H1 (cell line): ENCODE measurements at regions not wholly inside any gene's neighbourhood (a gene's known extent, or its start where the extent isn't known, plus 50 kb on each side); places are given as distances from the start of the nearest gene placed in this dataset.

Experiments used
- CTCF ChIA-PET: fragments of 300-600 bp; sonication (Branson Sonifier 250); formaldehyde crosslinking; loops from one replicate; lab custom pipeline; 2021; ENCODE audit not compliant: partially characterized antibody; lab: Charles Lee
- POLR2A ChIA-PET: fragments of 300-600 bp; sonication (Branson Sonifier 250); formaldehyde crosslinking; loops from one replicate; lab custom pipeline; 2021; ENCODE audit warnings: inconsistent platforms; ENCODE audit not compliant: partially characterized antibody; lab: Charles Lee
- DNase-seq, 2 experiments: peaks; one replicate each; pipeline versions ENCODE4 v3.0.0 to v3.0.0-alpha.2; 2010 to 2022; ENCODE audit warnings: low spot score in 2 of 2, low read depth in 1 of 2, mixed read lengths in 1 of 2
- FAIRE-seq: peaks from 2 replicates; lab custom pipeline; 2011; peaks lifted over from hg19 to GRCh38; lab: Jason Lieb, UNC
- H2AFZ ChIP-seq: 2 replicates; pipeline ENCODE4 v1.8.1; 2012; ENCODE audit warnings: low read length, inconsistent platforms
- H2AK5ac ChIP-seq: 2 replicates; pipeline ENCODE4 v1.6.1; 2013; ENCODE audit warnings: low read depth, low read length
- H2BK120ac ChIP-seq: replicated peaks from 2 replicates; pipeline ENCODE3; 2013; ENCODE audit warnings: low read depth, low read length, inconsistent platforms
- H2BK12ac ChIP-seq: 2 replicates; pipeline ENCODE4 v1.6.1; 2013; ENCODE audit warnings: low read depth, low read length
- H2BK15ac ChIP-seq: 2 replicates; pipeline ENCODE4 v1.6.1; 2013; ENCODE audit warnings: low read length
- H2BK20ac ChIP-seq: 2 replicates; pipeline ENCODE4 v1.6.1; 2013; ENCODE audit warnings: low read length
- H2BK5ac ChIP-seq: 2 replicates; pipeline ENCODE4 v1.6.1; 2013; ENCODE audit warnings: low read depth, low read length
- H3K14ac ChIP-seq: 2 replicates; pipeline ENCODE4 v1.6.1; 2013; ENCODE audit warnings: inconsistent platforms; ENCODE audit not compliant: insufficient read length
- H3K18ac ChIP-seq: 2 replicates; pipeline ENCODE4 v1.6.1; 2013; ENCODE audit warnings: low read length; ENCODE audit errors: extremely low read depth
- H3K23ac ChIP-seq: 2 replicates; pipeline ENCODE4 v1.6.1; 2013; ENCODE audit warnings: inconsistent platforms; ENCODE audit not compliant: insufficient read length
- H3K23me2 ChIP-seq: 2 replicates; pipeline ENCODE4 v1.6.1; 2013; ENCODE audit warnings: low read depth, low read length
- H3K27ac ChIP-seq: 2 replicates; pipeline ENCODE4 v1.6.1; 2011; ENCODE audit warnings: low read depth, low read length, inconsistent platforms
- H3K27me3 ChIP-seq, 4 experiments: replicated peaks in 1 of 4; 1 replicate in 1 of 4; 2 replicates in 3 of 4; pipeline versions ENCODE4 v1.6.1 to v1.8.1; 2011 to 2013; ENCODE audit warnings: low read length in 3 of 4, mild to moderate bottlenecking in 3 of 4, inconsistent platforms in 2 of 4, mixed read lengths in 2 of 4, moderate library complexity in 1 of 4; ENCODE audit not compliant: control insufficient read depth in 3 of 4, insufficient read depth in 3 of 4; ENCODE audit errors: extremely low read depth in 1 of 4
- H3K36me3 ChIP-seq, 4 experiments: 2 replicates each; pipeline versions ENCODE4 v1.6.1 to v1.8.1; 2011 to 2013; ENCODE audit warnings: mild to moderate bottlenecking in 4 of 4, low read length in 3 of 4, moderate library complexity in 2 of 4, control low read depth in 1 of 4, inconsistent platforms in 1 of 4; ENCODE audit not compliant: insufficient read depth in 4 of 4, control insufficient read depth in 2 of 4
- H3K4ac ChIP-seq: replicated peaks from 2 replicates; pipeline ENCODE3; 2013; ENCODE audit warnings: low read length, low read depth, mixed read lengths, inconsistent platforms; ENCODE audit not compliant: insufficient read length
- H3K4me1 ChIP-seq, 4 experiments: replicated peaks in 1 of 4; 1 replicate in 1 of 4; 2 replicates in 3 of 4; pipeline versions ENCODE4 v1.6.1 to v1.8.1; 2011 to 2013; ENCODE audit warnings: low read length in 3 of 4, inconsistent platforms in 2 of 4, mixed read lengths in 1 of 4; ENCODE audit not compliant: insufficient read depth in 4 of 4, control insufficient read depth in 3 of 4
- H3K4me2 ChIP-seq, 2 experiments: 2 replicates each; pipeline versions ENCODE4 v1.6.1 to v1.8.1; 2011 to 2013; ENCODE audit warnings: low read depth in 2 of 2, low read length in 2 of 2, control low read depth in 1 of 2, inconsistent platforms in 1 of 2, mild to moderate bottlenecking in 1 of 2; ENCODE audit not compliant: insufficient read depth in 1 of 2
- H3K4me3 ChIP-seq, 4 experiments: fragments of 200-600, 300-600 bp in 1 of 4; sonication (generic), shearing (Covaris generic), sonication (Bioruptor Twin) in 1 of 4; 2 replicates each; pipeline versions ENCODE4 v1.5.1 to v1.8.1; 2011 to 2016; ENCODE audit warnings: low read length in 4 of 4, low read depth in 3 of 4, control low read depth in 2 of 4, inconsistent platforms in 2 of 4, mild to moderate bottlenecking in 2 of 4, mixed read lengths in 1 of 4, moderate library complexity in 1 of 4; ENCODE audit not compliant: insufficient read depth in 2 of 4; ENCODE audit errors: extremely low read depth in 1 of 4
- H3K56ac ChIP-seq: replicated peaks from 2 replicates; pipeline ENCODE3; 2013; ENCODE audit warnings: low read depth, mild to moderate bottlenecking, mixed read lengths, low read length, inconsistent platforms; ENCODE audit not compliant: insufficient read length
- H3K79me1 ChIP-seq: 2 replicates; pipeline ENCODE4 v1.6.1; 2013; ENCODE audit warnings: low read depth, low read length, control low read depth
- H3K79me2 ChIP-seq, 2 experiments: 2 replicates each; pipeline versions ENCODE4 v1.6.1 to v1.8.1; 2012 to 2013; ENCODE audit warnings: low read length in 2 of 2, mild to moderate bottlenecking in 2 of 2, inconsistent platforms in 1 of 2; ENCODE audit not compliant: insufficient read depth in 2 of 2, control insufficient read depth in 1 of 2
- H3K9ac ChIP-seq, 4 experiments: replicated peaks in 1 of 4; 1 replicate in 1 of 4; 2 replicates in 3 of 4; pipeline versions ENCODE4 v1.6.1 to v1.8.1; 2011 to 2013; ENCODE audit warnings: low read depth in 3 of 4, low read length in 3 of 4, control low read depth in 2 of 4, mild to moderate bottlenecking in 2 of 4, moderate library complexity in 2 of 4, inconsistent platforms in 1 of 4; ENCODE audit errors: extremely low read depth in 1 of 4
- H3K9me3 ChIP-seq, 2 experiments: 2 replicates each; pipeline versions ENCODE4 v1.6.1 to v1.8.1; 2012 to 2013; ENCODE audit warnings: mild to moderate bottlenecking in 2 of 2, moderate library complexity in 2 of 2, control low read depth in 1 of 2, inconsistent platforms in 1 of 2, low read depth in 1 of 2, low read length in 1 of 2, mixed read lengths in 1 of 2; ENCODE audit not compliant: insufficient read depth in 2 of 2
- H4K20me1 ChIP-seq, 2 experiments: replicated peaks in 1 of 2; 2 replicates each; pipeline versions ENCODE3 to v1.8.1; 2011 to 2013; ENCODE audit warnings: inconsistent platforms in 2 of 2, low read length in 2 of 2, mild to moderate bottlenecking in 1 of 2; ENCODE audit not compliant: insufficient read depth in 2 of 2, control insufficient read depth in 1 of 2
- H4K5ac ChIP-seq: 2 replicates; pipeline ENCODE4 v1.6.1; 2013; ENCODE audit warnings: low read length, low read depth, mixed read lengths, inconsistent platforms; ENCODE audit not compliant: insufficient read length
- H4K8ac ChIP-seq: 2 replicates; pipeline ENCODE4 v1.8.0; 2013; ENCODE audit warnings: mild to moderate bottlenecking, moderate library complexity, low read length, inconsistent platforms; ENCODE audit not compliant: insufficient read depth; ENCODE audit errors: extremely low read depth
- H4K91ac ChIP-seq: replicated peaks from 2 replicates; pipeline ENCODE3; 2013; ENCODE audit warnings: low read length, mixed read lengths, inconsistent platforms; ENCODE audit not compliant: insufficient read length
- ASH2L ChIP-seq: fragments of 200-600, 300-600 bp; sonication (generic); IDR thresholded peaks from one replicate; pipeline ENCODE4 v1.7.1; 2017; ENCODE audit warnings: low read length
- CHD1 ChIP-seq: IDR thresholded peaks from 2 replicates; pipeline ENCODE4 v1.6.1; 2012; ENCODE audit warnings: low read depth, low read length, improper control_type of control experiment
- CTCF ChIP-seq, 3 experiments: IDR thresholded peaks; 1 replicate in 2 of 3; 2 replicates in 1 of 3; pipeline versions ENCODE4 v1.5.1 to v1.6.1; 2011; ENCODE audit warnings: low read length in 3 of 3, mild to moderate bottlenecking in 3 of 3, inconsistent platforms in 2 of 3, low read depth in 1 of 3, moderate library complexity in 1 of 3; ENCODE audit not compliant: insufficient read depth in 1 of 3; ENCODE audit errors: control extremely low read depth in 1 of 3
- EP300 ChIP-seq, 2 experiments: IDR thresholded peaks; 1 replicate in 1 of 2; 2 replicates in 1 of 2; pipeline ENCODE4 v1.6.1; 2011 to 2012; ENCODE audit warnings: low read depth in 2 of 2, low read length in 2 of 2, mild to moderate bottlenecking in 2 of 2, borderline replicate concordance in 1 of 2, inconsistent platforms in 1 of 2, moderate library complexity in 1 of 2
- EZH2 ChIP-seq: fragments of 200-600 bp; sonication (generic); IDR thresholded peaks from 2 replicates; pipeline ENCODE4 v1.7.1; 2012; ENCODE audit warnings: low read depth, mild to moderate bottlenecking, moderate library complexity, low read length, inconsistent platforms; ENCODE audit not compliant: severe bottlenecking
- JUN ChIP-seq: IDR thresholded peaks from 2 replicates; pipeline ENCODE4 v1.6.1; 2011; ENCODE audit warnings: low read depth, mild to moderate bottlenecking, improper control_type of control experiment, low read length
- KDM4A ChIP-seq: IDR thresholded peaks from one replicate; pipeline ENCODE4 v1.7.1; 2012; ENCODE audit warnings: low read depth, mild to moderate bottlenecking, moderate library complexity, low read length, inconsistent platforms; ENCODE audit not compliant: severe bottlenecking
- SIX5 ChIP-seq: IDR thresholded peaks from 2 replicates; pipeline ENCODE4 v1.6.1; 2011; ENCODE audit warnings: mild to moderate bottlenecking, low read depth, low read length
- SRF ChIP-seq: IDR thresholded peaks from 2 replicates; pipeline ENCODE4 v1.6.1; 2011; ENCODE audit warnings: mild to moderate bottlenecking, low read depth, low read length, moderate library complexity
- YY1 ChIP-seq: IDR thresholded peaks from 2 replicates; pipeline ENCODE4 v1.6.1; 2011; ENCODE audit warnings: low read depth, mild to moderate bottlenecking, low read length
- WGBS, 2 experiments: shearing (Covaris generic) in 1 of 2; methylation state at CpG; one replicate each; pipeline versions ENCODE4 v1.1.6 to v1.1.7; 2013 to 2015; ENCODE audit warnings: low lambda C conversion rate in 2 of 2, mixed read lengths in 2 of 2, inconsistent platforms in 1 of 2, low coverage in 1 of 2, missing lambda C conversion rate in 1 of 2; ENCODE audit not compliant: insufficient replicate concordance in 2 of 2, insufficient coverage in 1 of 2, insufficient read length in 1 of 2; ENCODE audit errors: extremely low coverage in 1 of 2, missing lambda C conversion rate in 1 of 2; 5-methylcytosine and 5-hydroxymethylcytosine counted together

DNA sequence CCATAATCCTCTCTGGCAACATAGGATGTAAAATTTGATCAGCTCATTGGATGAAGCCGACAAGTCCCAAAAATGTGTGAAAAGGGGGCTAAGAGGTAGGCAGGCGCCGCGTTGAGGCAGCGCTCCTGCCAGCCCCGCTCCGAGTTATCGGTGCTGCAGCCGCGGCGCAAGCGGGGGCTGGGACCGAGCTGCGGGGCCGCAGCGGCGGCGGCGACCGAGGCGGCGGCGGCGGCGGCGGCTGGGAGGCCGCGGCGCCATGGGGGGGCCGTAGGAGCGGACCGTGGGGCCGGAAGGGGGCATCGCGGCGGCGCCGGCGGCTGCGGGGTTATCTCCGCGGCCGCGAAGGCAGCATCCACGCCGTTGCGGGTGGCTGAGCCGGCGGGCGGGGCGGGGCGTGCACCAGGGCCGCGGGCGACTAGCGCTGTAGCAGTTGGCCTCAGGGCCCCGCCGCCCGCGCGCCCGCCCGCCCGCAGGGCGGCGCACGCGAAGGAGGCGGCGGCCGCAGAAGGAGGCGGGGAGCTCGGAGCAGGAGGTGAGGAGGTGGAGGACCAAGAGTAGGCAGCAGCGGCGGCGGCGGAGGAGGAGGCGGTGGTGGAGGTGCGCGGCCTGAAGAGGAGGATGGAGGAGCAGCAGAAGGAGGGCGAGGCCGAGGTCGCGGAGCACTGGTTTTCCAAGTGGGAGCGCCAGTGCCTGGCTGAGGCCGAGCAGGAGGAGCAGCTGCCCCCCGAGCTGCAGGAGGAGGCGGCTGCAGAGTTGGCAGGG is 126.0 kb upstream of the CXorf66 start:
- Histone ChIP-seq H3K23ac (no peak overlapping the region), H3K36me3 (no peaks in the 10 kb centered on the region), H4K5ac (no peak overlapping the region), H3K14ac (no peak overlapping the region), H2AK5ac (no peak overlapping the region), H3K9ac (no peak overlapping the region; a peak in 1 of 7 replicates), H3K4me3 (peak overlapping the region; percentile 33 to 58 (median 41); a peak in 7 of 8 replicates), H2BK120ac (no peak overlapping the region), H4K8ac (no peak overlapping the region), H3K4ac (no peak overlapping the region), H4K20me1 (no peaks in the 10 kb centered on the region), H3K18ac (no peak overlapping the region; the same call in 1 of the 2 replicates), H2BK15ac (no peak overlapping the region), H2BK12ac (no peak overlapping the region), H3K9me3 (no peaks in the 10 kb centered on the region), H3K79me1 (no peaks in the 10 kb centered on the region), H4K91ac (no peak overlapping the region), H2AFZ (peak overlapping the region; percentile 70; the same call in 1 of the 2 replicates), H3K56ac (no peak overlapping the region), H3K23me2 (peaks cover 6% of the 10 kb centered on the region; the same call in 1 of the 2 replicates), H3K79me2 (no peaks in the 10 kb centered on the region), H2BK5ac (no peak overlapping the region), H3K27me3 (peaks cover 0 to 6% (median 1%) of the 10 kb centered on the region in 4 experiments; a peak in 1 of 7 replicates), H3K4me1 (peaks cover 0 to 18% (median 3%) of the 10 kb centered on the region in 4 experiments; a peak in 3 of 7 replicates), H3K27ac (no peak overlapping the region), H3K4me2 (peak overlapping the region; percentile 63 to 68), H2BK20ac (no peak overlapping the region)
- CTCF ChIA-PET, result interaction anchor here (0.6 to 1.5 kb wide), 8 partner anchors 10 to 555 kb away, joined by 3 to 5 read pairs (median 4); no protein-coding TSS in a partner anchor
- no CpG with 5 or more reads among the region's 88 CpGs for WGBS, 2 experiments
- POLR2A ChIA-PET, result no interaction called here
- peak in 1 of 2 experiments; percentile 57 for DNase-seq
- no peak for FAIRE-seq
- TF ChIP-seq CTCF (IDR thresholded peaks at IDR 0.05; ENCODE audit: control extremely low read depth in 1 of 3, insufficient read depth in 1 of 3, low read depth in 1 of 3, low read length in 3 of 3) (peak in 1 of 3 experiments; percentile 8; a peak in 1 of 4 replicates), CHD1 (no peak), EZH2 (no peak), YY1 (no peak), ASH2L (no peak), EP300 (IDR thresholded peaks at IDR 0.05; ENCODE audit: borderline replicate concordance in 1 of 2, low read depth in 2 of 2, low read length in 2 of 2) (no peak), SIX5 (no peak), KDM4A (peak; percentile 55), SRF (no peak), JUN (no peak)
